Activated CD4-positive, alpha-beta T cell treated with anti-CD3 and anti-CD28 coated beads for 36 hours (primary cell): ENCODE measurements at regions not wholly inside any gene's neighbourhood (a gene's known extent, or its start where the extent isn't known, plus 50 kb on each side); places are given as distances from the start of the nearest gene placed in this dataset.
"Not testable (repeated sequence)": the region's sequence is repeated elsewhere in the genome, so short reads cannot be mapped to it uniquely, and the experiment has no call there.

Experiments used
- ATAC-seq: fragments of 200-7000 bp; cut with Tn5 transposase; one replicate; pipeline ENCODE4 v1.10.0; 2021; ENCODE audit warnings: mild to moderate bottlenecking, moderate library complexity
- CTCF ChIA-PET: fragments of 350-600 bp; sonication (Branson Sonifier 250); formaldehyde crosslinking; loops from one replicate; lab custom pipeline; 2021; ENCODE audit warnings: antibody characterized with exemption; lab: Charles Lee
- POLR2A ChIA-PET: fragments of 350-600 bp; sonication (Branson Sonifier 250); formaldehyde crosslinking; loops from one replicate; lab custom pipeline; 2021; ENCODE audit warnings: antibody characterized with exemption, inconsistent platforms; lab: Charles Lee
- DNase-seq: peaks from one replicate; pipeline ENCODE4 v3.0.0-alpha.2; 2020
- H3K27ac Mint-ChIP-seq: one replicate; pipeline ENCODE4 v1.8.0; 2021; ENCODE audit warnings: mixed read lengths
- H3K27me3 Mint-ChIP-seq: one replicate; pipeline ENCODE4 v1.8.0; 2021; ENCODE audit warnings: mixed read lengths
- H3K36me3 Mint-ChIP-seq: one replicate; pipeline ENCODE4 v1.8.0; 2021; ENCODE audit warnings: low read depth, mixed read lengths
- H3K4me1 Mint-ChIP-seq: one replicate; pipeline ENCODE4 v1.8.0; 2021; ENCODE audit warnings: mixed read lengths
- H3K4me3 Mint-ChIP-seq: one replicate; pipeline ENCODE4 v1.8.0; 2021; ENCODE audit warnings: mild to moderate bottlenecking, moderate library complexity, mixed read lengths
- H3K9me3 Mint-ChIP-seq: one replicate; pipeline ENCODE4 v1.8.0; 2021; ENCODE audit warnings: low read depth, mixed read lengths
- intact Hi-C, 2 experiments: fragments of 100-400 bp; cut with DNase I in 1 of 2; cut with micrococcal nuclease in 1 of 2; formaldehyde crosslinking; loops; one replicate each; pipeline versions ENCODE4 v1.14.2 to v1.15.1; 2022 to 2024; cut with DNase I, micrococcal nuclease

GRCh38 chr20:11513241-11513745 is 404.4 kb upstream of the BTBD3 start:
- H3K4me1 Mint-ChIP-seq, H3K27me3 Mint-ChIP-seq, H3K27ac Mint-ChIP-seq, H3K36me3 Mint-ChIP-seq, ATAC-seq, CTCF ChIA-PET, intact Hi-C loops, DNase-seq, H3K4me3 Mint-ChIP-seq, POLR2A ChIA-PET: not testable (repeated sequence)
- peaks cover 13% of the 10 kb centered on the region for H3K9me3 Mint-ChIP-seq

- H3K4me3 Mint-ChIP-seq: no peak overlapping the region
- POLR2A ChIA-PET: no interaction called here
- no peaks in the 10 kb centered on the region for H3K27me3 Mint-ChIP-seq
- DNase-seq: no peak
- H3K36me3 Mint-ChIP-seq: no peaks in the 10 kb centered on the region
- ATAC-seq: no peak
- no peak overlapping the region for H3K27ac Mint-ChIP-seq
- peaks cover 13% of the 10 kb centered on the region for H3K9me3 Mint-ChIP-seq
- CTCF ChIA-PET: no interaction called here
- intact Hi-C loops: no loop called here
- no peaks in the 10 kb centered on the region for H3K4me1 Mint-ChIP-seq
Observed at GRCh38 chr20:11516448-11516847, 401.2 kb upstream of the BTBD3 start.

GRCh38 chr20:11520596-11520995 is 397.1 kb upstream of the BTBD3 start:
- DNase-seq (no peak), ATAC-seq (no peak)
- H3K4me1 Mint-ChIP-seq: no peaks in the 10 kb centered on the region
- CTCF ChIA-PET: no interaction called here
- H3K4me3 Mint-ChIP-seq: no peak overlapping the region
- H3K9me3 Mint-ChIP-seq: peaks cover 15% of the 10 kb centered on the region
- H3K27me3 Mint-ChIP-seq: no peaks in the 10 kb centered on the region
- no peak overlapping the region for H3K27ac Mint-ChIP-seq
- POLR2A ChIA-PET: no interaction called here
- intact Hi-C loops: no loop called here
- no peaks in the 10 kb centered on the region for H3K36me3 Mint-ChIP-seq

- ChIA-PET POLR2A (no interaction called here), CTCF (no interaction called here)
- DNase-seq (no peak), ATAC-seq (no peak)
- Mint-ChIP-seq H3K36me3 (no peaks in the 10 kb centered on the region), H3K9me3 (peaks cover 17% of the 10 kb centered on the region), H3K4me3 (no peak overlapping the region), H3K4me1 (no peaks in the 10 kb centered on the region), H3K27ac (no peak overlapping the region), H3K27me3 (no peaks in the 10 kb centered on the region)
- intact Hi-C loops: no loop called here
Observed at GRCh38 chr20:11521476-11522365, 396.0 kb upstream of the BTBD3 start.

- CTCF ChIA-PET: no interaction called here
- ATAC-seq (no peak), DNase-seq (no peak)
- H3K4me1 Mint-ChIP-seq: no peaks in the 10 kb centered on the region
- peaks cover 16% of the 10 kb centered on the region for H3K9me3 Mint-ChIP-seq
- no peak overlapping the region for H3K27ac Mint-ChIP-seq
- no peak overlapping the region for H3K4me3 Mint-ChIP-seq
- POLR2A ChIA-PET: no interaction called here
- no peaks in the 10 kb centered on the region for H3K36me3 Mint-ChIP-seq
- intact Hi-C loops: no loop called here
- no peaks in the 10 kb centered on the region for H3K27me3 Mint-ChIP-seq
Observed at GRCh38 chr20:11522366-11522741, 395.3 kb upstream of the BTBD3 start.

- ChIA-PET POLR2A (no interaction called here), CTCF (no interaction called here)
- Mint-ChIP-seq H3K4me3 (no peak overlapping the region), H3K36me3 (no peaks in the 10 kb centered on the region), H3K9me3 (peaks cover 26% of the 10 kb centered on the region), H3K27me3 (no peaks in the 10 kb centered on the region), H3K27ac (no peak overlapping the region), H3K4me1 (no peaks in the 10 kb centered on the region)
- intact Hi-C loops: no loop called here
- ATAC-seq (no peak), DNase-seq (no peak)
Observed at GRCh38 chr20:11529047-11529446, 388.6 kb upstream of the BTBD3 start.

GRCh38 chr20:11537032-11537431 is 380.7 kb upstream of the BTBD3 start:
- H3K9me3 Mint-ChIP-seq: no peaks in the 10 kb centered on the region
- intact Hi-C loops: no loop called here
- H3K27ac Mint-ChIP-seq: no peak overlapping the region
- DNase-seq (no peak), ATAC-seq (no peak)
- H3K4me1 Mint-ChIP-seq: no peaks in the 10 kb centered on the region
- no peak overlapping the region for H3K4me3 Mint-ChIP-seq
- H3K36me3 Mint-ChIP-seq: no peaks in the 10 kb centered on the region
- no peaks in the 10 kb centered on the region for H3K27me3 Mint-ChIP-seq
- ChIA-PET CTCF (no interaction called here), POLR2A (no interaction called here)

GRCh38 chr20:11539450-11539849 is 378.2 kb upstream of the BTBD3 start:
- H3K27me3 Mint-ChIP-seq: no peaks in the 10 kb centered on the region
- no peaks in the 10 kb centered on the region for H3K36me3 Mint-ChIP-seq
- ChIA-PET CTCF (interaction anchor here (0.8 kb wide), 1 partner anchor 644 kb away, joined by 3 read pairs; no protein-coding TSS in a partner anchor), POLR2A (no interaction called here)
- no peaks in the 10 kb centered on the region for H3K4me1 Mint-ChIP-seq
- H3K27ac Mint-ChIP-seq: no peak overlapping the region
- no peak for DNase-seq
- H3K9me3 Mint-ChIP-seq: no peaks in the 10 kb centered on the region
- ATAC-seq: no peak
- intact Hi-C loops: no loop called here
- no peak overlapping the region for H3K4me3 Mint-ChIP-seq

- H3K36me3 Mint-ChIP-seq: no peaks in the 10 kb centered on the region
- ATAC-seq (no peak), DNase-seq (no peak)
- H3K4me3 Mint-ChIP-seq: no peak overlapping the region
- H3K27ac Mint-ChIP-seq: no peak overlapping the region
- no peaks in the 10 kb centered on the region for H3K9me3 Mint-ChIP-seq
- POLR2A ChIA-PET: no interaction called here
- H3K27me3 Mint-ChIP-seq: no peaks in the 10 kb centered on the region
- CTCF ChIA-PET: no interaction called here
- H3K4me1 Mint-ChIP-seq: no peaks in the 10 kb centered on the region
- intact Hi-C loops: loop anchor here (5.0 kb wide), 5 partner anchors 868 to 1923 kb away; partner anchors contain the start of gene JAG1 (in 1 of the 2)
Observed at GRCh38 chr20:11540558-11540957, 377.1 kb upstream of the BTBD3 start.

- no peak overlapping the region for H3K4me3 Mint-ChIP-seq
- no peak overlapping the region for H3K27ac Mint-ChIP-seq
- no peaks in the 10 kb centered on the region for H3K36me3 Mint-ChIP-seq
- intact Hi-C loops: loop anchor here (5.0 kb wide), 5 partner anchors 870 to 1925 kb away; partner anchors contain the start of gene JAG1 (in 1 of the 2)
- H3K9me3 Mint-ChIP-seq: no peaks in the 10 kb centered on the region
- ChIA-PET POLR2A (no interaction called here), CTCF (no interaction called here)
- H3K4me1 Mint-ChIP-seq: no peaks in the 10 kb centered on the region
- no peaks in the 10 kb centered on the region for H3K27me3 Mint-ChIP-seq
- ATAC-seq (no peak), DNase-seq (no peak)
Observed at GRCh38 chr20:11542645-11543044, 375.0 kb upstream of the BTBD3 start.

- H3K4me3 Mint-ChIP-seq: no peak overlapping the region
- DNase-seq (peak; percentile 25), ATAC-seq (no peak)
- H3K27ac Mint-ChIP-seq: no peak overlapping the region
- H3K27me3 Mint-ChIP-seq: no peaks in the 10 kb centered on the region
- intact Hi-C loops: loop anchor here (1.0 to 5.0 kb wide), 7 partner anchors 872 to 1927 kb away; partner anchors contain the start of gene JAG1 (in 1 of the 2)
- no peaks in the 10 kb centered on the region for H3K9me3 Mint-ChIP-seq
- ChIA-PET CTCF (interaction anchor here (0.6 to 1.2 kb wide), 6 partner anchors 11 to 1927 kb away, joined by 3 to 4 read pairs (median 3); no protein-coding TSS in a partner anchor), POLR2A (no interaction called here)
- H3K36me3 Mint-ChIP-seq: no peaks in the 10 kb centered on the region
- H3K4me1 Mint-ChIP-seq: no peaks in the 10 kb centered on the region
Observed at GRCh38 chr20:11544029-11544678, 373.5 kb upstream of the BTBD3 start.
